HepG2 (cell line): ENCODE measurements at regions not wholly inside any gene's neighbourhood (a gene's known extent, or its start where the extent isn't known, plus 50 kb on each side); places are given as distances from the start of the nearest gene placed in this dataset.

Experiments
- ZBTB7A ChIP-seq: sonication (generic); formaldehyde crosslinking; IDR thresholded peaks from 2 replicates; pipeline ENCODE4 v1.8.0; 2022; ENCODE audit warnings: mild to moderate bottlenecking, missing genetic modification reagents
- ZNF660 ChIP-seq: sonication (generic); formaldehyde crosslinking; IDR thresholded peaks from 2 replicates; pipeline ENCODE4 v1.5.1; 2020; ENCODE audit warnings: mild to moderate bottlenecking, low read depth, missing genetic modification reagents, borderline replicate concordance
- TF ChIP-seq, protein P1 (sequence below): sonication (generic); formaldehyde crosslinking; IDR thresholded peaks from one replicate; pipeline ENCODE4 v1.5.1; 2020; ENCODE audit warnings: mild to moderate bottlenecking, missing genetic modification reagents; ENCODE audit errors: not compliant biosample characterization

DNA sequence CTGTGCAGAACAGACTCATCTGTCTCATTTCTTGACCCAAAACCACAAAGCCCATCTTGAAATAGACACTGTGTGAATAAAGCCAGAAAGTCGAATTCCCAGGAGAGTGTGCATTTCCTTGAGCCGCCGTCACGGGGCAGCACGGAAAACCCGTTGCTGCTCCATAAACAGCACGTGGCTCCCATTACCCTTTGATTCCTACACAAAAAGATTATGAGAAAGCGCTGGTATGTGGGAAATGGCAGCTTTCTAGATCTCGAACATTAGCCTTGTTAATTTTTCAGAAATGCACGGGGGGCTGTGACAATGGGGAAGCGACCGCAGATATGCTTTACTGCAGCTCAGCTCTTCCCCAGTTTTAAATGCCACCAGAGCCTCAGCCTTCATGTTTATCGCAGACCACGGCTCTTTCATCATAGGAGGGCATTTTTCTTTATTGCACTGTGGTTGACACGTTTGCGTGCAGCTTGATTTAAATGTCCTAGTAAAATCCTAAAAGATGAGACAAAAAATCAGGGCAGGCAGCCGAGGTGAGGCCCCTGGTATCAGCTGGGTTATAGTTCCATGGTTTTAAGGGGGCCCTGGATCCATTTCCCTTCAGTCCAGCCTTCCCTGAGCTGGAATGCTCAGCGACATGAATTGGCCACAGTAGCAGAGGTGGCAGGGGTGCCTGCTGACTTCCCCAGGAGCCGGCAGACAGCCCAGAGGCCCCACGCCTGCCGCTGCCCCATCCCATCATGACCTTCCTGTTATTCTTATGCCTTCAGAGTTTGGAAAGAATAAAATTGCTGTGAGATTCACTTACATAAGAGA lies 249.3 kb downstream of the NDUFA10 start (continued):
- TF ChIP-seq, protein P1, sequence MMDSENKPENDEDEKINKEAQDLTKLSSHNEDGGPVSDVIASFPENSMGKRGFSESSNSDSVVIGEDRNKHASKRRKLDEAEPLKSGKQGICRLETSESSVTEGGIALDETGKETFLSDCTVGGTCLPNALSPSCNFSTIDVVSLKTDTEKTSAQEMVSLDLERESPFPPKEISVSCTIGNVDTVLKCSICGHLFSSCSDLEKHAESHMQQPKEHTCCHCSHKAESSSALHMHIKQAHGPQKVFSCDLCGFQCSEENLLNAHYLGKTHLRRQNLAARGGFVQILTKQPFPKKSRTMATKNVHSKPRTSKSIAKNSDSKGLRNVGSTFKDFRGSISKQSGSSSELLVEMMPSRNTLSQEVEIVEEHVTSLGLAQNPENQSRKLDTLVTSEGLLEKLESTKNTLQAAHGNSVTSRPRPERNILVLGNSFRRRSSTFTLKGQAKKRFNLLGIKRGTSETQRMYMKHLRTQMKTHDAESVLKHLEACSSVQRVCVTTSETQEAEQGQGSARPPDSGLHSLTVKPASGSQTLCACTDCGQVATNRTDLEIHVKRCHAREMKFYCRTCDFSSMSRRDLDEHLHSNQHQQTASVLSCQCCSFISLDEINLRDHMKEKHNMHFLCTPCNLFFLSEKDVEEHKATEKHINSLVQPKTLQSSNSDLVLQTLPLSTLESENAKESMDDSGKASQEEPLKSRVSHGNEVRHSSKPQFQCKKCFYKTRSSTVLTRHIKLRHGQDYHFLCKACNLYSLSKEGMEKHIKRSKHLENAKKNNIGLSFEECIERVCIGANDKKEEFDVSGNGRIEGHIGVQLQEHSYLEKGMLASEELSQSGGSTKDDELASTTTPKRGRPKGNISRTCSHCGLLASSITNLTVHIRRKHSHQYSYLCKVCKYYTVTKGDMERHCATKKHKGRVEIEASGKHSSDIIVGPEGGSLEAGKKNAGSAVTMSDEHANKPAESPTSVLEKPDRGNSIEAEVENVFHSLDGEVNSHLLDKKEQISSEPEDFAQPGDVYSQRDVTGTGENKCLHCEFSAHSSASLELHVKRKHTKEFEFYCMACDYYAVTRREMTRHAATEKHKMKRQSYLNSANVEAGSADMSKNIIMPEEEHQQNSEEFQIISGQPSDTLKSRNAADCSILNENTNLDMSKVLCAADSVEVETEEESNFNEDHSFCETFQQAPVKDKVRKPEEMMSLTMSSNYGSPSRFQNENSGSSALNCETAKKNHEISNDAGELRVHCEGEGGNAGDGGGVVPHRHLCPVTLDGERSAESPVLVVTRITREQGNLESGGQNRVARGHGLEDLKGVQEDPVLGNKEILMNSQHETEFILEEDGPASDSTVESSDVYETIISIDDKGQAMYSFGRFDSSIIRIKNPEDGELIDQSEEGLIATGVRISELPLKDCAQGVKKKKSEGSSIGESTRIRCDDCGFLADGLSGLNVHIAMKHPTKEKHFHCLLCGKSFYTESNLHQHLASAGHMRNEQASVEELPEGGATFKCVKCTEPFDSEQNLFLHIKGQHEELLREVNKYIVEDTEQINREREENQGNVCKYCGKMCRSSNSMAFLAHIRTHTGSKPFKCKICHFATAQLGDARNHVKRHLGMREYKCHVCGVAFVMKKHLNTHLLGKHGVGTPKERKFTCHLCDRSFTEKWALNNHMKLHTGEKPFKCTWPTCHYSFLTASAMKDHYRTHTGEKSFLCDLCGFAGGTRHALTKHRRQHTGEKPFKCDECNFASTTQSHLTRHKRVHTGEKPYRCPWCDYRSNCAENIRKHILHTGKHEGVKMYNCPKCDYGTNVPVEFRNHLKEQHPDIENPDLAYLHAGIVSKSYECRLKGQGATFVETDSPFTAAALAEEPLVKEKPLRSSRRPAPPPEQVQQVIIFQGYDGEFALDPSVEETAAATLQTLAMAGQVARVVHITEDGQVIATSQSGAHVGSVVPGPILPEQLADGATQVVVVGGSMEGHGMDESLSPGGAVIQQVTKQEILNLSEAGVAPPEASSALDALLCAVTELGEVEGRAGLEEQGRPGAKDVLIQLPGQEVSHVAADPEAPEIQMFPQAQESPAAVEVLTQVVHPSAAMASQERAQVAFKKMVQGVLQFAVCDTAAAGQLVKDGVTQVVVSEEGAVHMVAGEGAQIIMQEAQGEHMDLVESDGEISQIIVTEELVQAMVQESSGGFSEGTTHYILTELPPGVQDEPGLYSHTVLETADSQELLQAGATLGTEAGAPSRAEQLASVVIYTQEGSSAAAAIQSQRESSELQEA (CRISPR knock-in tag): no peak
- no peak for TF ChIP-seq ZNF660 (CRISPR knock-in tag)
- TF ChIP-seq ZBTB7A: no peak
